GM23248 (cell line): ENCODE measurements at regions not wholly inside any gene's neighbourhood (a gene's known extent, or its start where the extent isn't known, plus 50 kb on each side); places are given as distances from the start of the nearest gene placed in this dataset.
A peak's percentile ranks its signal among the peaks of the same experiment; 100 is the strongest.
"Not testable (repeated sequence)": the region's sequence is repeated elsewhere in the genome, so short reads cannot be mapped to it uniquely, and the experiment has no call there.

ENCODE experiments used
- DNase-seq: peaks from one replicate; pipeline ENCODE4 v3.0.0-alpha.2; 2015
- H2AFZ ChIP-seq: fragments of 200-600 bp; sonication (generic); 2 replicates; pipeline ENCODE4 v1.6.1; 2016; ENCODE audit warnings: antibody characterized with exemption
- H3F3A ChIP-seq: fragments of 200-600 bp; sonication (generic); 2 replicates; pipeline ENCODE4 v1.6.1; 2016; ENCODE audit warnings: mild to moderate bottlenecking, antibody characterized with exemption, mixed run types; ENCODE audit not compliant: insufficient read depth
- H3K27ac ChIP-seq: fragments of 200-600 bp; sonication (generic); 2 replicates; pipeline ENCODE4 v1.5.1; 2016; ENCODE audit warnings: mild to moderate bottlenecking
- H3K27me3 ChIP-seq: fragments of 200-600 bp; sonication (generic); replicated peaks from 2 replicates; pipeline ENCODE4 v1.6.1; 2016; ENCODE audit warnings: mild to moderate bottlenecking; ENCODE audit not compliant: insufficient read depth
- H3K36me3 ChIP-seq: fragments of 200-600 bp; sonication (generic); 2 replicates; pipeline ENCODE4 v1.6.1; 2016; ENCODE audit warnings: low read depth, mild to moderate bottlenecking
- H3K4me1 ChIP-seq: fragments of 200-600 bp; sonication (generic); 2 replicates; pipeline ENCODE4 v1.6.1; 2016; ENCODE audit warnings: mild to moderate bottlenecking; ENCODE audit not compliant: insufficient read depth
- H3K4me2 ChIP-seq: fragments of 200-600 bp; sonication (generic); one replicate; pipeline ENCODE4 v1.6.1; 2016; ENCODE audit warnings: mild to moderate bottlenecking; ENCODE audit not compliant: unreplicated experiment
- H3K4me3 ChIP-seq: fragments of 200-600 bp; sonication (generic); 2 replicates; pipeline ENCODE4 v1.5.1; 2016; ENCODE audit warnings: mild to moderate bottlenecking
- H3K79me2 ChIP-seq: fragments of 200-600 bp; sonication (generic); 2 replicates; pipeline ENCODE4 v1.6.1; 2016; ENCODE audit warnings: mild to moderate bottlenecking; ENCODE audit not compliant: insufficient read depth
- H3K9ac ChIP-seq: fragments of 200-600 bp; sonication (generic); 2 replicates; pipeline ENCODE4 v1.6.1; 2016; ENCODE audit warnings: mild to moderate bottlenecking
- H3K9me2 ChIP-seq: fragments of 200-600 bp; sonication (generic); 2 replicates; pipeline ENCODE4 v1.6.1; 2016; ENCODE audit warnings: mixed run types, mild to moderate bottlenecking, moderate library complexity; ENCODE audit not compliant: insufficient read depth
- H3K9me3 ChIP-seq: fragments of 200-600 bp; sonication (generic); one replicate; pipeline ENCODE4 v1.6.1; 2017; ENCODE audit warnings: low read depth
- H4K20me1 ChIP-seq: fragments of 200-600 bp; sonication (generic); 2 replicates; pipeline ENCODE4 v1.6.0; 2016; ENCODE audit not compliant: insufficient read depth
- EZH2 ChIP-seq: fragments of 200-600 bp; sonication (generic); IDR thresholded peaks from 2 replicates; pipeline ENCODE4 v1.6.1; 2018; ENCODE audit warnings: antibody characterized with exemption, mild to moderate bottlenecking; ENCODE audit not compliant: insufficient read depth, poor library complexity, severe bottlenecking
- EZH2phosphoT487 ChIP-seq: fragments of 200-600 bp; sonication (generic); IDR thresholded peaks from 2 replicates; pipeline ENCODE4 v1.6.1; 2018; ENCODE audit warnings: antibody characterized with exemption, moderate library complexity, mild to moderate bottlenecking, low read depth; ENCODE audit not compliant: insufficient read depth
- WGBS, 2 experiments: methylation state at CpG; one replicate each; pipeline ENCODE4 v1.1.6; 2015 to 2017; ENCODE audit warnings: low lambda C conversion rate in 2 of 2, low coverage in 1 of 2; ENCODE audit errors: missing lambda C conversion rate in 2 of 2; 5-methylcytosine and 5-hydroxymethylcytosine counted together
- in situ Hi-C: fragments of 300-500 bp; cut with MboI; formaldehyde crosslinking; loops from 2 replicates; pipeline ENCODE4 v1.15.0; 2020

DNA sequence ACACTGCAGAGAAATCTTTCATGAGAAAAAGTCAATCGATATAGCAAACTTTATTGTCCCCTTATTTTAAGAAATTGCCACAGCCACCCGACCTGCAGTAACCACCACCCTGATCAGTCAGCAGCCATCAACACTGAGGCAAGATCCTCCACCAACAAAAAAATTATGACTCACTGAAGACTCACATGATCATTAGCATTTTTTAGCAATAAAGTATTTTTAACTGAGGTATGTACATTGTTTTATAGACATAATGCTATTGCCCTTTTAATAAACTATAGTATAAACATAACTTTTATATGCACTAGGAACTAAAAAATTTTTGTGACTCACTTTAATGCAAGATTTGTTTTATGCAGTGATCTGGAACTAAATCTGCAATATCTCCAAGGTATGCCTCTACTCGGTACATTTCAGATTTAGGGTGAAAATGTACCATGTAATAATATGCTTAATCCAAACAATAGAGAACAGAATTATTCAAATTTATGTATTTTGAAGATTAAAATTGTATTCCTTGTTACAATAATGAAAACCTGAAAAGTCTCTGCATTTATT lies 79.2 kb upstream of the CEP126 start:
- H3K4me3 ChIP-seq: no peak overlapping the region
- no peaks in the 10 kb centered on the region for H3K9me2 ChIP-seq
- no peaks in the 10 kb centered on the region for H4K20me1 ChIP-seq
- no peak overlapping the region for H2AFZ ChIP-seq
- H3K27me3 ChIP-seq: no peaks in the 10 kb centered on the region
- H3K9ac ChIP-seq: no peak overlapping the region
- H3K9me3 ChIP-seq: no peaks in the 10 kb centered on the region
- WGBS, 2 experiments: 74 to 82% methylated on average over 3 of the region's 3 CpGs
- no peak overlapping the region for H3K4me2 ChIP-seq
- no peaks in the 10 kb centered on the region for H3K79me2 ChIP-seq
- H3K27ac ChIP-seq: no peak overlapping the region
- DNase-seq: peak; percentile 6
- no peak for TF ChIP-seq EZH2
- TF ChIP-seq EZH2phosphoT487: no peak
- no peaks in the 10 kb centered on the region for H3F3A ChIP-seq
- no peaks in the 10 kb centered on the region for H3K4me1 ChIP-seq
- no peaks in the 10 kb centered on the region for H3K36me3 ChIP-seq
- in situ Hi-C loops: no loop called here

DNA sequence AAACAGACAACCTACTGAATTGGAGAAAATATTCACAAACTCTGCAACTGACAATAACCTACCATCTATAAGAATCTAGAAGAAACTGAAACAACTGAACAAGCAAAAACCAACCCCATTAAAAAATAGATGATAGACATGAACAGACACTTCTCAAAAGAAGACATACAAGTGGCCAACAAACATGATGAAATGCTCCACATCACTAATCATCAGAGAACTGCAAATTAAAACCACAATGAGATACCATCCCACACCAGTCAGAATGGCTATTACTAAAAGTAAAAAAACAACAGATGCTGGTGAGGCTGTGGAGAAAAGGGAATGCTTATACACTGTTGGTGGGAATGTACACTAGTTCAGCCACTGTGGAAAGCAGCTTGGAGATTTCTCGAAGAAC lies 84.3 kb upstream of the CEP126 start:
- H3K9ac ChIP-seq, H3K36me3 ChIP-seq, H3K27me3 ChIP-seq, H3K4me2 ChIP-seq, H3K4me1 ChIP-seq, DNase-seq, H3F3A ChIP-seq, H2AFZ ChIP-seq, H3K9me3 ChIP-seq, H3K79me2 ChIP-seq, H3K27ac ChIP-seq, H3K4me3 ChIP-seq, H3K9me2 ChIP-seq, in situ Hi-C loops, H4K20me1 ChIP-seq: not testable (repeated sequence)
- 38 to 45% methylated on average over 1 of the region's 1 CpG for WGBS, 2 experiments

- no peak overlapping the region for H2AFZ ChIP-seq
- no peaks in the 10 kb centered on the region for H3K79me2 ChIP-seq
- no peaks in the 10 kb centered on the region; the same call in 1 of the 2 replicates for H3K4me1 ChIP-seq
- no peaks in the 10 kb centered on the region for H4K20me1 ChIP-seq
- H3K27me3 ChIP-seq: no peaks in the 10 kb centered on the region
- no peak overlapping the region for H3K27ac ChIP-seq
- no peaks in the 10 kb centered on the region for H3K36me3 ChIP-seq
- no peak for TF ChIP-seq EZH2
- no peak for TF ChIP-seq EZH2phosphoT487
- 37 to 41% methylated on average over 4 of the region's 4 CpGs for WGBS, 2 experiments
- in situ Hi-C loops: no loop called here
- H3K9me2 ChIP-seq: no peaks in the 10 kb centered on the region
- H3K4me3 ChIP-seq: no peak overlapping the region
- no peaks in the 10 kb centered on the region for H3K9me3 ChIP-seq
- H3K4me2 ChIP-seq: no peak overlapping the region
- no peak for DNase-seq
- no peak overlapping the region for H3K9ac ChIP-seq
- H3F3A ChIP-seq: no peaks in the 10 kb centered on the region
These were observed 89.3 kb upstream of the CEP126 start for GRCh38 chr11:101825531-101825930.

GRCh38 chr11:101817581-101817980 lies 97.2 kb upstream of the CEP126 start:
- Histone ChIP-seq H2AFZ (no peak overlapping the region), H4K20me1 (no peaks in the 10 kb centered on the region), H3K9me2 (no peaks in the 10 kb centered on the region), H3K27me3 (no peaks in the 10 kb centered on the region), H3K4me3 (no peak overlapping the region), H3K27ac (no peak overlapping the region), H3K9me3 (no peaks in the 10 kb centered on the region), H3K4me2 (no peak overlapping the region), H3K9ac (no peak overlapping the region), H3K79me2 (no peaks in the 10 kb centered on the region), H3K4me1 (no peaks in the 10 kb centered on the region), H3F3A (no peaks in the 10 kb centered on the region), H3K36me3 (no peaks in the 10 kb centered on the region)
- in situ Hi-C loops: no loop called here
- 2 to 5% methylated on average over 1 of the region's 1 CpG for WGBS, 2 experiments
- DNase-seq: no peak
- TF ChIP-seq EZH2phosphoT487 (no peak), EZH2 (no peak)

DNA sequence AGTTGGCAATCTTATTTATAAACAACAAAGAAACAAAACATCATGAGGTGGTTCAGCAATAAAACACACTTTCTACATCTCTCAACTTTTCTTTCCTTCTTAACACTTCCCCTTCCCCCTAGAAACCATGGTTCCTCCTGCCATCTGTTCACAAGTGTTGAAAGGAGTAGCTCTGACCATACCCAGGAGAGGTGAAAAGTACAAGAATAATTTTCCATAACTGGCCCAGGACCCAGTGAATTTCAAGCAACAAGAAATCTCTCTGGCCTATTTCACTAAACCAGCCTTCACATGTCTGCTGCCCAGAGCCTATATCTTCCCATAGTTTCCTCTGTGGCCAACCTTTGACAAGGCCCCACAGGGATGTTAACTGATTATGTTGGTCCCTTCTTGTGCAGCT lies 98.2 kb upstream of the CEP126 start:
- H3K27ac ChIP-seq: no peak overlapping the region
- no peaks in the 10 kb centered on the region for H3K9me3 ChIP-seq
- in situ Hi-C loops: no loop called here

More for the DNA sequence above, 98.2 kb upstream of the CEP126 start:
- Histone ChIP-seq H3K9me2 (no peaks in the 10 kb centered on the region), H3K36me3 (no peaks in the 10 kb centered on the region), H3K4me2 (no peak overlapping the region), H3K27me3 (no peaks in the 10 kb centered on the region), H3K79me2 (no peaks in the 10 kb centered on the region), H3F3A (no peaks in the 10 kb centered on the region), H2AFZ (no peak overlapping the region), H4K20me1 (no peaks in the 10 kb centered on the region), H3K9ac (no peak overlapping the region), H3K4me3 (no peak overlapping the region), H3K4me1 (no peaks in the 10 kb centered on the region)
- TF ChIP-seq EZH2phosphoT487: no peak
- TF ChIP-seq EZH2: no peak
- no peak for DNase-seq
